Activated naive CD4-positive, alpha-beta T cell treated with anti-CD3 and anti-CD28 coated beads, Interleukin-2, amount 50 U/mL, for 24 hours (primary cell): ENCODE measurements at regions not wholly inside any gene's neighbourhood (a gene's known extent, or its start where the extent isn't known, plus 50 kb on each side); places are given as distances from the start of the nearest gene placed in this dataset.
"Not testable (repeated sequence)": the region's sequence is repeated elsewhere in the genome, so short reads cannot be mapped to it uniquely, and the experiment has no call there.

Source experiments
- H3K27ac Mint-ChIP-seq: one replicate; pipeline ENCODE4 v1.8.0; 2021; ENCODE audit warnings: mild to moderate bottlenecking, mixed read lengths
- H3K27me3 Mint-ChIP-seq: one replicate; pipeline ENCODE4 v1.8.0; 2021; ENCODE audit warnings: mixed read lengths
- H3K36me3 Mint-ChIP-seq: one replicate; pipeline ENCODE4 v1.8.0; 2021; ENCODE audit warnings: mixed read lengths
- H3K4me1 Mint-ChIP-seq: one replicate; pipeline ENCODE4 v1.8.0; 2021; ENCODE audit warnings: mixed read lengths
- H3K4me3 Mint-ChIP-seq: one replicate; pipeline ENCODE4 v1.8.0; 2021; ENCODE audit warnings: mild to moderate bottlenecking, mixed read lengths
- H3K9me3 Mint-ChIP-seq: one replicate; pipeline ENCODE4 v1.8.0; 2021; ENCODE audit warnings: mixed read lengths

- not testable (repeated sequence) for H3K36me3 Mint-ChIP-seq, H3K27ac Mint-ChIP-seq, H3K4me3 Mint-ChIP-seq, H3K27me3 Mint-ChIP-seq, H3K9me3 Mint-ChIP-seq, H3K4me1 Mint-ChIP-seq
Measured at GRCh38 chr3:145927736-145928135, 233.2 kb downstream of the PLOD2 start.

- H3K4me1 Mint-ChIP-seq, result no peaks in the 10 kb centered on the region
Measured at GRCh38 chr3:145936971-145937370, 224.0 kb downstream of the PLOD2 start.

GRCh38 chr3:145939431-145939830 lies 221.6 kb downstream of the PLOD2 start:
- Mint-ChIP-seq H3K36me3 (no peaks in the 10 kb centered on the region), H3K27ac (no peak overlapping the region), H3K4me1 (no peaks in the 10 kb centered on the region), H3K9me3 (peaks cover 4% of the 10 kb centered on the region), H3K4me3 (no peak overlapping the region), H3K27me3 (peaks cover 1% of the 10 kb centered on the region)

More at GRCh38 chr3:145936971-145937370, 224.0 kb downstream of the PLOD2 start:
- Mint-ChIP-seq H3K4me3 (no peak overlapping the region), H3K36me3 (no peaks in the 10 kb centered on the region), H3K27me3 (peaks cover 1% of the 10 kb centered on the region), H3K9me3 (peaks cover 4% of the 10 kb centered on the region), H3K27ac (no peak overlapping the region)

GRCh38 chr3:145942052-145942451 lies 218.9 kb downstream of the PLOD2 start:
- Mint-ChIP-seq H3K27me3 (peaks cover 1% of the 10 kb centered on the region), H3K4me1 (no peaks in the 10 kb centered on the region), H3K4me3 (no peak overlapping the region), H3K9me3 (no peaks in the 10 kb centered on the region), H3K27ac (no peak overlapping the region), H3K36me3 (no peaks in the 10 kb centered on the region)

DNA sequence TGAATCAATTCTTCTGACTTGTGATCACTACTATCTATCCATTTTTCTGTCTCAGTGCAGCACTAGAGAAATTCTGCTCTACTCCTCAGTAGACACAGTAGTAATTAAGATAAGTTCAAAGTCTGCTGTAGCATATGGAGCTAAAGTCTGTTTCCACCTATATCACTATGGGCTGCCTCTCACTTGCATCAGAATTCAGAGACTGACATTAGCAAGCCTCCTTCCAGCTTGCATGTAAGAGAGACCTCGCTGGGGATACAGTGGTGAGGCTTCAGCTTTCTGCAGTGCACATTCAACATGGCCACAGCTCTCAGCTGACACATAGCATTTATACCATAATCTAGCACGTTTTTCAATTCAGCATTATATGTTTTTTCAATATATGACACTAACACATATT lies 217.0 kb downstream of the PLOD2 start:
- H3K9me3 Mint-ChIP-seq, result no peaks in the 10 kb centered on the region
- H3K27me3 Mint-ChIP-seq, result no peaks in the 10 kb centered on the region
- H3K4me1 Mint-ChIP-seq, result no peaks in the 10 kb centered on the region
- no peak overlapping the region for H3K27ac Mint-ChIP-seq
- no peak overlapping the region for H3K4me3 Mint-ChIP-seq
- H3K36me3 Mint-ChIP-seq, result no peaks in the 10 kb centered on the region

GRCh38 chr3:145951441-145951840 lies 209.5 kb downstream of the PLOD2 start:
- Mint-ChIP-seq H3K27me3 (no peaks in the 10 kb centered on the region), H3K4me3 (no peak overlapping the region), H3K9me3 (no peaks in the 10 kb centered on the region), H3K4me1 (no peaks in the 10 kb centered on the region), H3K36me3 (no peaks in the 10 kb centered on the region), H3K27ac (no peak overlapping the region)

DNA sequence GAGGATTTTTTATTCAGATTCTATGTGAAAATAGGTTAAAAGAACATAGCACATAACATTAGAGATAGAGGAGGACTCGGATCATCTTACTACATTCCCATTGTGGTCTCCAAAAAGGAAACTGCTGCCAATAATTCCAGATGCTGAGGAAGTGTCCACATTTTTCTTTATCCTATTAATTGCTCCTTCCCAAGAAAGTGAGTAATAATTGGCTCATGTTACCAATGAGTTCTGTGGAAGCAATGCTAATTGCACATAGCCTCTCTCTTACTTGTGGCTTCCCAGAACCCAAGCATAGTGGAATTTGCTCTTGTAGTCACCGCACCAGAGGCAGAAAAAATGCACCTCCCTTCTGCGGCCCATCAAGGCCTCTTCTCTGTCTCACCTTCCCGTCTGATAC lies 208.4 kb downstream of the PLOD2 start:
- no peaks in the 10 kb centered on the region for H3K36me3 Mint-ChIP-seq
- H3K27ac Mint-ChIP-seq, result no peak overlapping the region
- no peaks in the 10 kb centered on the region for H3K27me3 Mint-ChIP-seq

GRCh38 chr3:145953316-145953715 lies 207.7 kb downstream of the PLOD2 start:
- no peak overlapping the region for H3K27ac Mint-ChIP-seq
- H3K4me3 Mint-ChIP-seq, result no peak overlapping the region
- no peaks in the 10 kb centered on the region for H3K4me1 Mint-ChIP-seq
- no peaks in the 10 kb centered on the region for H3K27me3 Mint-ChIP-seq
- H3K36me3 Mint-ChIP-seq, result no peaks in the 10 kb centered on the region
- H3K9me3 Mint-ChIP-seq, result no peaks in the 10 kb centered on the region

More for the DNA sequence above, 208.4 kb downstream of the PLOD2 start:
- H3K4me1 Mint-ChIP-seq, result no peaks in the 10 kb centered on the region
- H3K4me3 Mint-ChIP-seq, result no peak overlapping the region
- H3K9me3 Mint-ChIP-seq, result no peaks in the 10 kb centered on the region

- H3K9me3 Mint-ChIP-seq, result no peaks in the 10 kb centered on the region
- H3K36me3 Mint-ChIP-seq, result no peaks in the 10 kb centered on the region
- H3K27me3 Mint-ChIP-seq, result no peaks in the 10 kb centered on the region
- H3K4me3 Mint-ChIP-seq, result no peak overlapping the region
- no peaks in the 10 kb centered on the region for H3K4me1 Mint-ChIP-seq
- H3K27ac Mint-ChIP-seq, result no peak overlapping the region
Measured at GRCh38 chr3:145959457-145960088, 201.4 kb downstream of the PLOD2 start.

GRCh38 chr3:145963111-145963510 lies 197.9 kb downstream of the PLOD2 start:
- H3K4me3 Mint-ChIP-seq, result no peak overlapping the region
- H3K27me3 Mint-ChIP-seq, result no peaks in the 10 kb centered on the region
- peaks cover 5% of the 10 kb centered on the region for H3K9me3 Mint-ChIP-seq
- H3K27ac Mint-ChIP-seq, result no peak overlapping the region
- H3K36me3 Mint-ChIP-seq, result no peaks in the 10 kb centered on the region
- H3K4me1 Mint-ChIP-seq, result no peaks in the 10 kb centered on the region

- H3K4me3 Mint-ChIP-seq, result no peak overlapping the region
- no peaks in the 10 kb centered on the region for H3K4me1 Mint-ChIP-seq
- no peak overlapping the region for H3K27ac Mint-ChIP-seq
- no peaks in the 10 kb centered on the region for H3K36me3 Mint-ChIP-seq
- H3K27me3 Mint-ChIP-seq, result no peaks in the 10 kb centered on the region
- H3K9me3 Mint-ChIP-seq, result peaks cover 5% of the 10 kb centered on the region
Measured at GRCh38 chr3:145967043-145967442, 193.9 kb downstream of the PLOD2 start.

GRCh38 chr3:145971186-145971585 lies 189.8 kb downstream of the PLOD2 start:
- Mint-ChIP-seq H3K4me1 (no peaks in the 10 kb centered on the region), H3K27ac (no peak overlapping the region), H3K4me3 (no peak overlapping the region), H3K36me3 (no peaks in the 10 kb centered on the region), H3K27me3 (no peaks in the 10 kb centered on the region), H3K9me3 (peaks cover 5% of the 10 kb centered on the region)

GRCh38 chr3:145972851-145973250 lies 188.1 kb downstream of the PLOD2 start:
- H3K27ac Mint-ChIP-seq, result no peak overlapping the region
- H3K4me1 Mint-ChIP-seq, result no peaks in the 10 kb centered on the region
- no peaks in the 10 kb centered on the region for H3K9me3 Mint-ChIP-seq
- no peak overlapping the region for H3K4me3 Mint-ChIP-seq
- no peaks in the 10 kb centered on the region for H3K27me3 Mint-ChIP-seq
- H3K36me3 Mint-ChIP-seq, result no peaks in the 10 kb centered on the region

DNA sequence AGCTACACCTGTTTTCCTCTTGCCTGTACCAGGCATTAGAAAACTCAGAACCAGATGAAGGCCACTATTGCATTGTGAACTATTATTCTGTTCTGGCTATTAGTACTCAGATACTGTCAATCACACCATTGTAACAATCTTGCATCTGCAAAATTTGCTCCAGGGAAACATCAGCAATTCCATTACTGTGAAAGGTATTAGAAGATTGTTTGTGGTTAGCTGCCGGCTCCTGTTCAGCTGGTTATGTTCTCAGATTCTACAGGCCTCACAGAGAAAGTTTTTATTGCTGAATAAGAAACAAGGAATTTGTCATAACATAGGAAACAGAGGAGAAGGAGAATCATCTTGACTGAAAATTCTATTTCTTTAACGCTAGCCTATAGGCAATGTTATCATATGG lies 179.9 kb downstream of the PLOD2 start:
- no peaks in the 10 kb centered on the region for H3K4me1 Mint-ChIP-seq
- no peak overlapping the region for H3K27ac Mint-ChIP-seq
- no peaks in the 10 kb centered on the region for H3K36me3 Mint-ChIP-seq
- no peaks in the 10 kb centered on the region for H3K27me3 Mint-ChIP-seq
- no peaks in the 10 kb centered on the region for H3K9me3 Mint-ChIP-seq
- no peak overlapping the region for H3K4me3 Mint-ChIP-seq

GRCh38 chr3:145983101-145983500 lies 177.9 kb downstream of the PLOD2 start:
- Mint-ChIP-seq H3K36me3 (no peaks in the 10 kb centered on the region), H3K4me1 (no peaks in the 10 kb centered on the region), H3K27ac (no peak overlapping the region), H3K4me3 (no peak overlapping the region), H3K9me3 (no peaks in the 10 kb centered on the region), H3K27me3 (no peaks in the 10 kb centered on the region)
